Brain microvascular endothelial cell (primary cell): ENCODE measurements at regions not wholly inside any gene's neighbourhood (a gene's known extent, or its start where the extent isn't known, plus 50 kb on each side); places are given as distances from the start of the nearest gene placed in this dataset.
"Not testable (repeated sequence)": the region's sequence is repeated elsewhere in the genome, so short reads cannot be mapped to it uniquely, and the experiment has no call there.

Experiments used
- DNase-seq: peaks from one replicate; pipeline ENCODE4 v3.0.0-alpha.2; 2020
- H3K27ac ChIP-seq: fragments of 250-450 bp; sonication (Bioruptor Pico); 2 replicates; pipeline ENCODE4 v1.5.1; 2020; ENCODE audit warnings: mild to moderate bottlenecking, moderate library complexity
- H3K27me3 ChIP-seq: fragments of 250-450 bp; sonication (Bioruptor Pico); replicated peaks from 2 replicates; pipeline ENCODE4 v1.5.1; 2020; ENCODE audit warnings: mild to moderate bottlenecking
- H3K36me3 ChIP-seq: fragments of 250-450 bp; sonication (Bioruptor Pico); replicated peaks from 2 replicates; pipeline ENCODE4 v1.5.1; 2020; ENCODE audit warnings: mild to moderate bottlenecking
- H3K4me3 ChIP-seq: 2 replicates; pipeline ENCODE4 v1.5.1; 2011; ENCODE audit warnings: low read depth, mild to moderate bottlenecking, control low read depth, low read length, moderate library complexity
- in situ Hi-C: cut with HindIII; loops from 2 replicates; pipeline ENCODE4 v1.10.0; 2017; ENCODE audit warnings: low sequenced_read_pairs, low pct_ligation_motif_present
- TF ChIP-seq, protein P1 (sequence below): IDR thresholded peaks from 2 replicates; pipeline ENCODE4 v1.5.1; 2011; ENCODE audit warnings: low read depth, mild to moderate bottlenecking, moderate library complexity, low read length, control low read depth, inconsistent platforms; ENCODE audit errors: missing control alignments

DNA sequence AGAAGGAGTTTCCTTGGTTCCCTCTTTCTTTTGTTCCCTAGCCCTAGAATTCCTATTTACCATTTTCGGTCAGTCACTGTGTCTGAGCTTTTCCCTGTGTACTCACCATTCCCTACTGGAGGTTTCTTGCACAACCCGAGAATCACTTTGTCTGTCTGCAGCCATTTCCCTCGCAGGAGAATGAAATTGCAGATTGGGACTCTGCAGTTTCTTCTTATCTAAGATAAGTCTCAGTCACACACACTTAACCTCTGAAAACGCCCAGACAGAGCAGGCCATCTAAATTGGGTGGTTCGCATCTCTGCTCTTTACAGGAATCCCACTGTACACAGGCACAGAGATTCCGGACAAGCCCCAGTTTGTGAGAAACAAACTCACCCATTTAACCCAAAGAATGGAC is 58.6 kb upstream of the CNTNAP2 start:
- no peak for DNase-seq
- H3K4me3 ChIP-seq, result no peak overlapping the region
- in situ Hi-C loops, result no loop called here

DNA sequence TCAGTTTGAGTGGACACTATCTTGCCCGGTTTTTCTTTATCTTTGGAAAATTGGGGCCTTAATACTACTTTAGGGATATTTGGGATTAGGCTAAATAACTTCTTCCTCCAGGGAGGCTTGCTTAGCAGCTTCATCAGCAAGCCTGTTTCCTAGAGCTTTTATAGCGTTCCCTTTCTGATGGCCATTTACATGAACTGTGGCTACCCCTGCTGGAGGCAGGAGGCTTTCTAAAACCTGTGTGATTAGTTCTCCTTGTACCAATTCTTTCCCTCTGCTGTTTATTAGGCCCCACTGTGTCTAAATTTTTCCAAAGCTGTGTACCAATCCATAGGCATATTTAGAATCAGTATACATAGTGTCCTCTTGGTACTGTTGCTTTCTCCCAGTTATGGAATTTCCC is 61.7 kb upstream of the CNTNAP2 start:
- Histone ChIP-seq H3K27me3 (no peaks in the 10 kb centered on the region), H3K36me3 (no peaks in the 10 kb centered on the region), H3K27ac (no peak overlapping the region), H3K4me3 (no peak overlapping the region)
- TF ChIP-seq, protein P1, sequence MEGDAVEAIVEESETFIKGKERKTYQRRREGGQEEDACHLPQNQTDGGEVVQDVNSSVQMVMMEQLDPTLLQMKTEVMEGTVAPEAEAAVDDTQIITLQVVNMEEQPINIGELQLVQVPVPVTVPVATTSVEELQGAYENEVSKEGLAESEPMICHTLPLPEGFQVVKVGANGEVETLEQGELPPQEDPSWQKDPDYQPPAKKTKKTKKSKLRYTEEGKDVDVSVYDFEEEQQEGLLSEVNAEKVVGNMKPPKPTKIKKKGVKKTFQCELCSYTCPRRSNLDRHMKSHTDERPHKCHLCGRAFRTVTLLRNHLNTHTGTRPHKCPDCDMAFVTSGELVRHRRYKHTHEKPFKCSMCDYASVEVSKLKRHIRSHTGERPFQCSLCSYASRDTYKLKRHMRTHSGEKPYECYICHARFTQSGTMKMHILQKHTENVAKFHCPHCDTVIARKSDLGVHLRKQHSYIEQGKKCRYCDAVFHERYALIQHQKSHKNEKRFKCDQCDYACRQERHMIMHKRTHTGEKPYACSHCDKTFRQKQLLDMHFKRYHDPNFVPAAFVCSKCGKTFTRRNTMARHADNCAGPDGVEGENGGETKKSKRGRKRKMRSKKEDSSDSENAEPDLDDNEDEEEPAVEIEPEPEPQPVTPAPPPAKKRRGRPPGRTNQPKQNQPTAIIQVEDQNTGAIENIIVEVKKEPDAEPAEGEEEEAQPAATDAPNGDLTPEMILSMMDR, result peak; percentile 29
- in situ Hi-C loops, result no loop called here
- DNase-seq, result no peak

More for the DNA sequence above, 58.6 kb upstream of the CNTNAP2 start:
- no peaks in the 10 kb centered on the region for H3K36me3 ChIP-seq
- no peaks in the 10 kb centered on the region for H3K27me3 ChIP-seq
- no peak overlapping the region for H3K27ac ChIP-seq
- TF ChIP-seq, protein P1, result no peak

DNA sequence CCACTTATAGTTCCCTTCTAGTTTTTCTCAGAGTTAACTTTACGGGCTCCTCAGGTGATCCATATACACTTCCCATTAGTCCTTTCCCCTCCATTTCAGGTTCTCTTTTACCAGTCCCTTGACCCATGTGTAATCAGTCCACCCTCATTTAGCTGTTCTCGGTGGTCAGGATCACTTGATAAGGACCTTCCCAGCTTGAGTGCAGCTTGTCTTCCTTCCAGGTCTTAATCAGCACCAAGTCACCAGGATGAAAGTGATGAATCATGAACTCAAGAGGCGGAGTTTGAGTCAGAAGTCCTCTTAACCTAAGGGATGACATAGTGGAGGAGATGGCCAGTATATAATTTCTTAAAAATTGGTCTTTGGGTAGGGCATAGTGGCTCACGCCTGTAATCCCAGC is 63.1 kb upstream of the CNTNAP2 start:
- TF ChIP-seq, protein P1, result no peak
- in situ Hi-C loops, result no loop called here

DNA sequence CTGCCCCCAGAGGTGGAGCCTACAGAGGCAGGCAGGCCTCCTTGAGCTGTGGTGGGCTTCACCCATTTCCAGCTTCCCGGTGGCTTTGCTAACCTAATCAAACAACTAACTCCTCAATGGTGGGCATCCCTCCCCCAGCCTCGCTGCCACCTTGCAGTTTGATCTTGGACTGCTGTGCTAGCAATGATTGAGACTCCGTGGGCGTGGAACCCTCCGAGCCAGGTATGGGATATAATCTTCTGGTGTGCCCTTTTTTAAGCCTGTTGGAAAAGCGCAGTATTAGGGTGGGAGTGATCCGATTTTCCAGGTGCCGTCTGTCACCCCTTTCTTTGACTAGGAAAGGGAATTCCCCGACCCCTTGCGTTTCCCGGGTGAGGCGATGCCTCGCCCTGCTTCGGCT is 73.3 kb upstream of the CNTNAP2 start:
- DNase-seq, H3K27ac ChIP-seq, H3K36me3 ChIP-seq, H3K27me3 ChIP-seq, H3K4me3 ChIP-seq, in situ Hi-C loops: not testable (repeated sequence)

More for the DNA sequence above, 63.1 kb upstream of the CNTNAP2 start:
- no peaks in the 10 kb centered on the region for H3K27me3 ChIP-seq
- H3K4me3 ChIP-seq, result no peak overlapping the region
- no peak overlapping the region for H3K27ac ChIP-seq
- no peaks in the 10 kb centered on the region for H3K36me3 ChIP-seq
- peak; percentile 18 for DNase-seq

DNA sequence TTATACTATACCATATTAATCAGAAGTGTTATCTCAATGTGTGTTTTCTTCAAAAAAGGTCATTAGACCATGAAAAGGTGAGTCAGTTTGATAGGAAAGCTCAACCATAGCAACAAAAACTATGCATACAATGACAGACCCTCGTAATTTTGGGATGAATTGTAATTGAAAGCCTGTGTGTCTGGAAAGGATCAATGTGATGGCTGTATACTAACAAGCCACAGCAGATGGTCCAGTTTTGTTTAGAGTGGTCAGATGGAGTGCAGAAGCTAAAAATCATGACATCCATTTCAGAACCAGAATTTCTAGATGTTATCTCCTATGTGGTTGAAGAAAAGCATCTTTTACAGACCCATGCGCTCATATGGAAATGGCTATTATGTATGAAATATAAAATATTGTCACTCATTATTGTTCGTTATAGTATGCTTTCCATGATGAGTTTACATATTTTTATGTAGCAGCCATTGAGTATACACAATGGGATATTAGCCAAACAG is 88.3 kb upstream of the CNTNAP2 start:
- Histone ChIP-seq H3K27ac (no peak overlapping the region), H3K36me3 (no peaks in the 10 kb centered on the region), H3K27me3 (no peaks in the 10 kb centered on the region), H3K4me3 (no peak overlapping the region)
- in situ Hi-C loops, result no loop called here
- DNase-seq, result no peak
- TF ChIP-seq, protein P1, result no peak

DNA sequence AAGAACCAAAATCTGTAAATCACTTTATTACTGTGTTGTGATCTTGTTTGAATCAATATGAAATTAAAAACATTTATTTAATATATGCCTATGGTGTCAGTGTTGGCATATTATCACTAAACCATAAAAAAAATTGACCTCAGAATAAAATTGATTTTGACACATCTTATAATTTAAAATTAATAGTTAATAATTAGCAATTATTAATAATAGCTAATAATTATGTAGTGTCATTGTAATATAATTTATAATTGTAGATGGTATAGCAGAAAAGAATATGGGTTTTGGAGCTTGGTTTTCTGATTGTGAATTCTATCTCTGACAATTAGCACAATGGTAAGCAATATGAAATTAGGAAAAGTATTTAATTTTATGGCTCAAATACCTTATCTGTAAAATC is 89.4 kb upstream of the CNTNAP2 start:
- no peak for DNase-seq
- no peak overlapping the region for H3K27ac ChIP-seq
- in situ Hi-C loops, result no loop called here
- H3K4me3 ChIP-seq, result no peak overlapping the region
- TF ChIP-seq, protein P1, result no peak
- no peaks in the 10 kb centered on the region for H3K36me3 ChIP-seq
- no peaks in the 10 kb centered on the region for H3K27me3 ChIP-seq
